NCI-H226 (cell line): ENCODE measurements at regions not wholly inside any gene's neighbourhood (a gene's known extent, or its start where the extent isn't known, plus 50 kb on each side); places are given as distances from the start of the nearest gene placed in this dataset.

Experiments
- DNase-seq: peaks from one replicate; pipeline ENCODE4 v3.0.0-alpha.2; 2015

DNA sequence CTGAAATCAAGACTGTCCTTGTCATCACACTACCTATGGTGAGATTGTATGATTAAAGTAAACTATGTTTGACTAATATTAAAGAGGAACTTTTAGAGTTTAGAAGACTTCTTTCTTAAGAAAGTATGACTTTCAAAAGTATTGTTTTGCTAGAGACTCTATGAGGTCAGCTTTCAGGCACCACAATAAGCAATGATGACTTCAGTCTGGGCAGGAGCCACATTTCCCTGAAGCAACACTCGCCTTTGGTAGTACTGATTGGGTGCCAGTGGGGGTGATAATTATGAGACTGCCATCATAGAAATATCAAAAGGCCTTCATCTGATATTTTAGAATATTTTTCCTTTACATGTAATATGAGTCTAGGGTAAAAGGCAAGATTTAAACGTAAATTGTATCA is 212.6 kb downstream of the DTHD1 start:
- DNase-seq, result no peak

DNA sequence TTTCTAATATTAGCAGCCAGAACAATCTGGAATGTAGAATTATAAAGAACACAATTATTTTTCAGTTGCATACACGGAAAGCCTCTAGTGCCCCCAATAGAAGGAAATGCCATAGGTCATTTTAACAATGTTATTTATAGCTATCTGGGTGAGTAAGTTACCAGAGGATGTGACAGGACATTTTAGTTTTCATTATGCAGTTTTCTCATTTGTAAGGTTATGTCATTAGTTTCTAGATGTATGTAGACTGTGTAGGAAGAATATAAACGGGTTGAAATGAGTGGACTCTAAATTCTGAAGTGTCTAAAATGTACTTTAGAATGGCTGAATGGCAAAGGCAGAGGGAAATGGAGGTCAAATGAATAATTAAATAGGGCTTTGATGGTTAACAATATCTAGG is 213.3 kb downstream of the DTHD1 start:
- no peak for DNase-seq

- no peak for DNase-seq
Observed at GRCh38 chr4:36502350-36502749, 220.9 kb downstream of the DTHD1 start.

DNA sequence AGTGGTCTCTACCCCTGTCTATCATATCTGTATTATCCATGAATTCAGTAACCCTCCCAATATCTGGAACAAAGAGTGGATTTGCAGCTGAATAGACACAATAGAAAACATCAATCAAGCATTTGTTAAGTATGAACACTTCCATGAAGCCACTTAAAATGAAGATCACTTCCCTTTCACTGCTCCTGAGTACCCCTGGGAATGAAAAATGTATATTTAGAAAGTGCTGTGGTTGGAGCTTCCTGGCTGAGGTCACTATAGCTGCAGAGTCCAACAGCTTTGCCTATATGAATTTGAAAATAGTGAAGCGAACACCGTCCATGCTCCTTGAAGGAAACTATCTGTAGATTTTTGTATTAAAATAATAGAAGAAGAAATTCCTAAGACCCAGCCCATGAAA is 227.0 kb downstream of the DTHD1 start:
- no peak for DNase-seq

- no peak for DNase-seq
Observed at GRCh38 chr4:36509845-36510244, 228.4 kb downstream of the DTHD1 start.

- no peak for DNase-seq
Observed at GRCh38 chr4:36511785-36512184, 230.4 kb downstream of the DTHD1 start.

DNA sequence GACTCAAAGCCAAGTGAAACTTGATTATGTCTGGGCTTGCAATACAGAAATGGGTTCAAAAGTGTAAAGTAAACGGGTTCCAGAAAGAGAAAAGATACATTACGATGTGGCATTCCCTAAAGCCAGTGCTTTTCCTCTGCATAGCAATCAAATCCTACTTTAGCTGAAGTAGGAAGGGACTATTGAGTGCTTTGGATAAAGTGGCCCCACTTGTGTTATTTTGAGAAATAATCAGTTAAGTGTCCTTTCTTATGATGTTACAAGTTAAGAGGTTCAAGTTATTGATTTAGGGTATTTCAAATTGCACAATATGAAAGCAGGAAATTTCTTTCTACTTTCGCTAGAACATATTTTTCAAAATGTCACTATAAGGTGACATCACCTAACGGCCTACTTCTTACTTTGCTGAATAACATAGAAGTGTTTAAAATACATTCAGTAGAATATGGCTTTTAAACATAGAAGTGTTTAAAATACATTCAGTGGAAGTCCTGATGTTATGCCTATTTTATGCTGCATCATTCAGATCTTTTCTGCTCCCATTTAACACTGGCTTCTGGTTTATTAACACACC is 235.2 kb downstream of the DTHD1 start:
- no peak for DNase-seq

DNA sequence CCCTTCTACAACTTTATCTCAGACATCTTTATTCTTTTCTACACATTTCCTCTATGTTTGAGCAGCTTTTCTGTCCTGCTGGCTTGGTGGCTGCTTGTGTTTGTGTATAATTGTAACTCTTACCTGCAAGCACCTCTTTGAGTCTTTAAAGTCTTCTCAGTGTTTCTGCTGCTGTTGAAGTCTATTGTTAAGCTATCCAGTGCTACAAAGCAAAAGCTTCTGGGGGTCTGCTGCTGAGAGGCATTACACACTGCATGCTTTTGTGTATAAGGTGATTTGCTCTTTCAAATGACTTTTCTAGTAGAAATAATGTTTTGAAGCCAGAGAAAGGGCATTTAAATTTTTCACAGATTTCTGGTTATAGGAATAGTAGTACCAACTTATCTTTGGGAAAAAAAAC is 241.8 kb downstream of the DTHD1 start:
- no peak for DNase-seq

DNA sequence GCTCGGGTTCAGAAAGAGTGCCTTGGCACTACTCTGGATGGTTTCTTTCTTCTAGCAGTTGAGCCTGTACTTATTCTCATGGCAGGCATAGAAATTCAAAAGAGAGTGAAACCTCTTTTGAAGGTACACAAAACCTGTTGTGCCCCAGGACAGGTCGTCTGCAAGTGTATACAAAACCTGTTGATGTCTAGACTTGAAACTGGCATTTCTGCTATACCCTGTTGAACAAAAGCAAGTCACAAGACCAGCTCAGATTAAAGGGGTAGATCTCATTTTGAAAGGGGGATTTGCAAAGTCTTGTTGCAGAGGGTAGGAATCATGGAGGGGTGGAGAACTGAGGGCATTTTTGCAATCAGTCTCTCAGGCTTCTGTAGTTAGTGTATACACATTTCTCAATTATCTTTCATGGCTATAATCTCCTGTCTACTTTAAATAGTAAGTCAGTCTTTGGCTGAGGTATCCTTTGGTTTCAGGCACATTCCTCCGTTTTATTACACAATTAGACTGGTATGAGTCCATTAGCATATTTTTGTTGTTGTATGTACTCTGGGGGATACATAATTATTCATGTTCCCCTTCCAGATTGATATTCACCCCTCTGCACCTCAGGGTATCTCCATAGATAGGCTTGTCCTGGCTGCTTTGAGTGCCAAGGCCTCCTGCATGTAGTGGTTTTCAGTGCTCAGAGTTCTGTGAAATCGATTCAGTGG is 251.4 kb downstream of the DTHD1 start:
- no peak for DNase-seq

DNA sequence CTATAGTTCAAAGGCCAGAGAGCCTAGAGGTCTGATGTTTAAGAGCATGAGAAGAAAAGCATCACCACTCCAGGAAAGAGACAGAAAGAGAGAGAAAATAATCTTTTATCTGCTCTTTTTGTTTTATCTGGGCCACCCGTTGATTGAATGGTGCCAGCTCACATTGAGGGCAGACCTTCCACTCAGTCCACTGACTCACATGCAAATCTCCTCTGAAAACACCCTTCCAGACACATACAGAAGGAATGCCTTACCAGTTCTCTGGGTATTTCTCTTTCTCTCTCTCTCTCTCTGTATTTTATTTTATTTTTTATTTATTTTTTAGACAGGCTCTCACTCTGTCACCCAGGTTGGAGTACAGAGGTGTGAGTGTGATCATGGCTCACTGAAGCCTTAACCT is 252.5 kb downstream of the DTHD1 start:
- no peak for DNase-seq

GRCh38 chr4:36547383-36547782 is 266.0 kb downstream of the DTHD1 start:
- no peak for DNase-seq

DNA sequence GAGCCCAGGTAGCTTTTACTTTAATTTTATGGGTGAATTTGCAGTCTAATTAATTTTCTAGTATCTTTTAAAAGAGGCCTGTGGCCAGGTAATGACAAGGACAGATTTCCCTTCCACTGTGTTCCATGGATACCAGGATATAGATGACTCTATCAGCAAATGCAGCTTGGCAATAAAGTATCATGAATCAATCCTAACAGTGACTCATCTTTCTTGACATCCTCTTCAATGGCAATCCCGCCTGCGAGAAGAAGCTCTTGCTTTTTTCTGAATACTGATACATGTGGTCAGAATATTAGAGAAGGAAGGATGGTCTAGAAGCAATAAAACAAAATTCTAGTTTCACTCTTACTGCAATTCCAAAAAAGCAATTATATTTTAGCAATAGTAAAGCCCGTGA is 267.8 kb downstream of the DTHD1 start:
- no peak for DNase-seq

GRCh38 chr4:36549992-36550391 is 268.6 kb downstream of the DTHD1 start:
- DNase-seq, result no peak

- no peak for DNase-seq
Observed at GRCh38 chr4:36551697-36552214, 270.3 kb downstream of the DTHD1 start.

DNA sequence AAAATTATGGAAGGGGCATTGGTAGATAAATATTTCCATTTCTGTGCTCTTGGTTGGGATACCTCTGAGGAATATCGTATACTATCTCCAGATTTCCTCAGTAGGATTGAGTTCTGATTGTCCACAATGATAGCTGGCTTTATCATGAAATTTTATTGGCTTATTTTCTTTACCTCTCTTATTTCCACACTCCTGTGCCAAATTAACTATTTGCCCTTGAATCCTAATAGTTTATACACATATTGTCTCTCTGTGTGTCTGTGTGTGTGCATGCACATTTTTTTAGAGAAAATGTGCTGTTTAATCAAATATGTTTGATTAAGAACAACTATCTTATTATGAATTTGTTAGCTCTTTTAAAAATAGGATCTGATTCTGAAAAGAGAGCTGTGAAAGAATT is 271.6 kb downstream of the DTHD1 start:
- DNase-seq, result no peak

GRCh38 chr4:36553453-36553852 is 272.0 kb downstream of the DTHD1 start:
- DNase-seq, result no peak

DNA sequence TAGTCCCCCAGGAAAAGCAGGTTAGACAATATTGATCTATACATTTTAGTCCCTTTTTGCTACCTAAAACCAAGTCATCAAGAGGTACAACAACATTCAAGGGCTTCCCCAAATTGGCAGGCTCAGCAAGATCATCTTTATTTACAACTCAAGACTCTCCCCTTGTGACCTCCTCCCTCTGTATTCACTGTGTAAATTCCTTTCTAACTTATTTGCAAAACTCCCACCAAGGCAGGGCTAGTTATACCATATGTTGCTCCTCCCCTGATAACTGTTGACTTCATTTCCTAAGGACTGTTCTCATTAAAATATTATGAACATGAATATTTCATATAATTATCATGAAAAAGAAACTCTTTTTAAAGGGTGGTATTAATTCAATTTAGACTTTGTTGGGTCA is 275.6 kb downstream of the DTHD1 start:
- no peak for DNase-seq

- DNase-seq, result peak; percentile 6
Observed at GRCh38 chr4:36568575-36568974, 287.2 kb downstream of the DTHD1 start.

DNA sequence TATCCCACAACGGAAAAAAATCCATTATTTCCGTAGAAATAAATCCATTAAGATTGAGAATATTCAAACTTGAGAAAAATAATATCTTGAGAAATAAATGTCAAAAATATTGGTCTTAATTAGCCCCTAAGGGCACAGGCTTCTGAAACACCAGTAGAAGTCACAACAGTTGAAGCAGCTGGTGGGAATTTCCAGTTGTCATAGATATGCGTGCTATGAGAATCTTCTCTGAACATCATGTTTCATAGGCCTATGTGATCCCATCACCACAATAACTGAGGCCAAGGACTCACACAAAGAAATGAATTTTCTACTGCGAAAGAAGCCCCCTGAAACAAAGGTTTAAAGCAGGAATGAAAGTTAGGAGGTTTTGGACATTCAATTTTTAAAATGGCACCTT is 292.0 kb downstream of the DTHD1 start:
- no peak for DNase-seq

DNA sequence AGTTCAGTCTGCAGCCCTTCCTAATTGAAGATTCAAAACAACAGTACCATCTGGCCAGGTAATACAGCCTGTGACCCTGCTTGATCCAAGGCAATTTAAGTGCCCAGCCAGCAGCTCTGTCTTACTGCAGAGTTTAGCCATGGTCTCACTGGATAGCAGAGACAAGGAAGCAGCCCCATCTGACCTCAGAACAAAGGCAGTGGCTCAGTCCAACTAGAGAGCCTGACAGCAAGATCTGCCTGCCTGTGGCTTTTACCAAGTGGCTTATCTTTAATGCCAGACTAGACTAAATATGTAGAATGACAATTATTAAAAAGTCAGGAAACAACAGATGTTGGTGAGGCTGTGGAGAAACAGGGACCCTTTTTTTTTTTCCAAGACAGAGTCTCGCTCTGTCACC is 293.4 kb downstream of the DTHD1 start:
- DNase-seq, result no peak

DNA sequence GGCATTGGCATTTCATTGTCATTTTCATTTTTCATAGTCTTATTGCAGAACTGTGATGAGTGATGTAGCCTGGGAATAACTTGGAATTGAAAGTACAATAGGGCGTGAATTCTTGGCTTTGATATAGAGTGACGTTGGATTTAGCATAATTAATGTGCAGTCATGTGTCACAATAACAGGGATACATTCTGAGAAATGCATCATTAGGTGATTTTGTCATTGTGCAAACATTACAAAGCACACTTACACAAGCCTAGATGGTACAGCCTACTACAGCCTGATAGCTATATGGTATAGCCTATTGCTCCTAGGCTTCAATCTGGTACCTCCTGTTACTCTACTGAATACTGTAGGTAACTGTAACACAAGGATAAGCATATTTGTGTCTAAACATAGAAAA is 300.8 kb downstream of the DTHD1 start:
- no peak for DNase-seq

DNA sequence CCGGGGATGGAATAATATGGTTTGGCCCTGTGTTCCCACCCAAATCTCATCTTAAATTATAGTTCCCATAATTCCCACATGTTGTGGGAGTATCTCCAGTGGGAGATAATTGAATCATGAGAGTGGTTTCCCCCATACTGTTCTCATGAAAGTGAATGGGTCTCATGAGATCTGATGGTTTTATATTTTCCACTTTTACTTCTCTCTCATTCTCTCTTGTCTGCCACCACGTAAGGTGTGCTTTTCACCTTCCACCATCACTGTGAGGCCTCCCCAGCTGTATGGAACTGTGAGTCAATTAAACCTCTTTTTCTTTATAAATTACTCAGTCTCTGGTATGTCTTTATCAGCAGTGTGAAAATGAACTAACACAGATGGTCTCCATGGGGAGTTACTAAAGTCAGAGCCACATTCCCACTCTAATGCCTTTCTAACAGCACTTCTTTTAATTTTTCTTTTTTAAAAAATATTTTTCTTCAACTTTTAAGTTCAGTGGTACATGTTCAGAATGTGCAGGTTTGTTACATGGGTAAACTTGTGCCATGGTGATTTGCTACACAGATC is 306.6 kb downstream of the DTHD1 start:
- no peak for DNase-seq

DNA sequence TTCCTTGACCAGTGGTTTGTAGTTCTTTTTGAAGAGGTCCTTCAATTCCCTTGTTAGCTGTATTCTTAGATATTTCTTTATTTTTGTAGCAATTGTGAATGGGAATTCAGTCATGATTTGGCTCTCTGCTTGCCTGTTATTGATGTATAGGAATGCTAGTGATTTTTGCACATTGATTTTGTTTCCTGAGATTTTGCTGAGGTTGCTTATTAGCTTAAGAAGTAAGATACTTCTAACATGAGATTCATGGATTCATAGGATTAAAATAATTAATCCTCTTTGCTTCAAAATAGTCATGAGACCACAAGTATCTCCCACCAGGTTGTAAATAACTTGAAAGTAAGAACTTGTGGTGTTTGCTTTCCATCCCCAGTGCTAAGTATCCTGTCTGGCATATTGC is 308.9 kb downstream of the DTHD1 start:
- DNase-seq, result no peak

- no peak for DNase-seq
Observed at GRCh38 chr4:36601864-36602495, 320.6 kb downstream of the DTHD1 start.
